NCI-H1694 (cell line): ENCODE measurements at regions not wholly inside any gene's neighbourhood (a gene's known extent, or its start where the extent isn't known, plus 50 kb on each side); places are given as distances from the start of the nearest gene placed in this dataset.

Experiments
- DNase-seq: peaks from one replicate; lab custom pipeline; 2025; lab: John Stamatoyannopoulos, UW

GRCh38 chr14:65354715-65355114, 57.8 kb upstream of the FUT8 start:
- DNase-seq = no peak

GRCh38 chr14:65356327-65356836, 56.1 kb upstream of the FUT8 start:
- no peak for DNase-seq

GRCh38 chr14:65357113-65357512, 55.4 kb upstream of the FUT8 start:
- DNase-seq = no peak

DNA sequence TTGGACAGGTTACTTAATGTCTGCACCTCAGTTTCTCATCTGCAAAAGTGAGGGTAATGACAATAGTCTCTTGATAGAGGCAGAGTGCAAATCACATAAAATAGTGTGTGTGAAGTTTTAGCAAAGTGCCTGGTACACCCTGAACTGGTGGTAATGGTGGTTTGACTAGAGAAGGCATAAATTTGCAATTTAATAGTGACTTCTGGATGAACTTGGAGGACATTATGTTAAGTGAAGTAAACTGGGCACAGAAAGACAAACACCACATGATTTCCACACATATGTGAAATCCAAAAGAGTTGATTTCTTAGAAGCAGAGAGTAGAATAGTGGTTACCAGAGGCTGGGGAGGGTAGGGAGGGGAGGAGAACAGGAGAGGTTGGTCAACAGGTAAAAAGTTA, 54.8 kb upstream of the FUT8 start:
- DNase-seq = no peak

DNA sequence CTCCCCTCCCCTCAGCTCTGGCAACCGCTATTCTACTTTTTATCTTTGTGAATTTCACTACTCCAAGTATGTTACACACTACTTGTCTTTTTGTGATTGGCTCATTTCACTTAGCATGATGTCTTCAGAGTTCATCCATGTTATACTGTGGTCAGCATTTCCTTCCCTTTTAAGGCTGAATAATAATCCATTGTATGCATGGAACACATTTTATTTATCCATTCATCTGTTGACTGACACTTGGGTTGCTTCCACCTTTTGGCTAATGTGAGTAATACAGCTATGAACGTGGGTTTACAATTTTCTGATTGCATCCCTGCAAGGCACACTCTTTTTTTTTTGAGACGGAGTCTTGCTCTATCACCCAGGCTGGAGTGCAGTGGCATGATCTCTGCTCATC, 53.0 kb upstream of the FUT8 start:
- DNase-seq = no peak

DNA sequence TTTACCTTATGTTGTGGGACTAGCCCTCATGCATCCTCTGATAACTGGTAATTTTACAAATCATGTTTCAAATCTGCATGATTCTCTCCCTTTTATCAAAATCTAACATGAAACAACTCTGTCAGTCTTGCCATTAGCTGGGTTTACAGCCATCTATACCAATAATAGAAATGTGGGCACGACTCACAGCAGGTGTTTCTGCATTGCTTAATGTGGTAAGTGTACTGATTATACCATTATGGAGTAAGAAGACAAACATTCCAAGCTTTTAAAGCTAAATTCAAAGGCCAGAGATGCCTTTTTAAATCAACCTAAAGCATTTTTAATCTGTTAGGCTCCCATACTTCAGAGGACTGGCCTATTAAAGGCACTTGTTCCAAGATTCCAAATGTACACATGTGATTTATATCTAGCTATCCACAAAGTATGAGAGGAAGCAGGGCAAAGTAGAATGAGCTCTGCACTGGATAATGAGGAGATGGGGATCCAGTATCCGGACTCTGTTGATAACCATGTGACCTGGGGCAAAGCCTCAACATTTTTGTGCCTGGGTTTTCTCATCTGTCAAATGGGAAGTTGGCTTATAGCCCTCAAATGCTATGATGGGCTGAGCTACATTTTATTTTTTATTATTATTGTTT, 52.3 kb upstream of the FUT8 start:
- DNase-seq = no peak

DNA sequence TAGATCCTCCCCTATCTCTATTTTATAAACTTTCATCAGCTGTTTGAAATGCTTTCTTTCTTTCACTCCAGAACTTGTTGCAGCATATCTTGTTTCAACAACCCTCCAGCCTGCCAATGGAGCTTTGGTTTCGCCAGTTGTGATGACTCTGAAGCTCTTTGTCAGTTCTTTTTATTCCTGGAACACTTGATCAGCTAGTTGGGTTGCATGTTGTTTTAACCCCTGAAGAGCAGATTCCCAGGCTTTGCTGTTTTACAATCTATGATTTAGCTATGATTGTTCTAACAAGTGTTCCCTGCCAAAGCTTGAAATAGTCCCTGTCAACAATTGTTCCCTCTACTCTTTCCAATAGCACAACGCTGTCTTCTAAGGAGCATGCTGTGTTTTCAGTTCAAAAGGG, 50.6 kb upstream of the FUT8 start:
- DNase-seq = no peak
